NCI-H2196 (cell line): ENCODE measurements at regions not wholly inside any gene's neighbourhood (a gene's known extent, or its start where the extent isn't known, plus 50 kb on each side); places are given as distances from the start of the nearest gene placed in this dataset.

Experiments
- DNase-seq: peaks from one replicate; lab custom pipeline; 2025; ENCODE audit not compliant: unreplicated experiment; lab: John Stamatoyannopoulos, UW

DNA sequence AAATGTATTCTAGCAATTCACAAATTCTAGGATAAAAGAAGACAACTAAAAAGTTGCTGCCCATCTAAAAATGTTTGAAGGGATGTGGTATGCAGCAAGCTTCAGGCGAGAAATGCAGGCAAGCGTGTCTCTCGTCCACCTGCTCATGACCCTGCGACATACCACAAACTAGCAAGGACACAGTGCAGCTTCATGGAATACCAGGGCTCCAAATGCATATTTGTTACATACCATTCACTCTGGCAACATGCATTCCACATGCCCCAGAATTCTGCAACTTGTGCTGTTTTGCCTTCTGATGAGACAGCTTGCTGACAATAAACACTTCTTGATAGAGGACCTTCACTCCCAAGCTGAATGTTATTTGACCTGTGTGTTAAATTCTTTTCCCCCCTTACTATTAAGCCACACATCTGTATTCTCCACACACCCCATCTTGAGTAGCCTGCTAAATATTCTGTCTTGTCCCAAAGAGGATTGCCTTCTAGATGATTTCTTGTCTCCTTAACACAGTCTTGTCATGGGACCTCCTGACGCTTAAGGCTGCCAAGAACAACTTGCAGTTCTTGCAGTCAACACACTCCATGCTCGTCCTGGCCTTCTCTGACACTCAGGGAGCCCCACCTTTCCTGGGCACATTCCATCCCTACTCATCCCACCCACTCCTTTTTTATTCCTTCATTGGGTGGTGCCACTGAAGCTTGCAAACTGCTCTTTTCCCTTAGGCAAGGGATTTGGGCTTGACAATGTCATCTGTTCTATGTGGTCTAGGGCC is 340.5 kb downstream of the PIK3R1 start:
- DNase-seq: no peak

DNA sequence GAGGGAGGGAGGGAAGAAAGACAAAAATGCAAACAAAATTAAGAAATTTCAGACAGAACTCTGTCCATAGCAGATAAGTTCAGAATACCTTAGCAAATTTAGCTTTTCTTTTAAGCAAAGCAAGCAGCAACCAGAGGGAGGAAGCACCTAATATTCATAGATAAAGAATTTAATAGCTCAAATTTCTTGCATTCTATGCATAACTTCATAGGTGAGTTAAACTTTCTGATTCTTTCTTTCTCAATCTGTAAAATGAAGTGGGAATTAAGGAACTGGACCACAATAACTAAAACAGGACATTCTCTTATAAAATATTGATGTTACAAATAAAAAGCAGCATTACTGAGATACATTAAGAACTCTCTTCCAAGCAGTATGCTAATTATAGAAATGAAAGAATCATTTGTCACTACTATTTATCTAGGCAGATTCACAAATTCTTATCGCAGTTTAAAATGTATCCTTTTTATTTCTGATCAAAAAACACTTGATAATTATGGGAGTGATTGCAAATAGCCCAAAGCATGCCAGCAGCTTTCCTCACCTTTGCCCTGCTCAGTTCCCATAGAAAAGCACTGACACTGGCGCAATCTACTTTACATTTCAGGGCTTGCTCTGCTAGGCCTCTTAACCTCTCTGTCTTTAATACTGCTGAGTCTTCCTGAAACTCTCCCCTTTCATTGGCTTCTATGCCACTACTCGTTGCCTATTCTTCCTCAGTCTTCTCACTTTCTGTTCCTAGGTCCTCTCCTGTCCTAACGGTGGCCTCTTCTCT is 341.8 kb downstream of the PIK3R1 start:
- no peak for DNase-seq

DNA sequence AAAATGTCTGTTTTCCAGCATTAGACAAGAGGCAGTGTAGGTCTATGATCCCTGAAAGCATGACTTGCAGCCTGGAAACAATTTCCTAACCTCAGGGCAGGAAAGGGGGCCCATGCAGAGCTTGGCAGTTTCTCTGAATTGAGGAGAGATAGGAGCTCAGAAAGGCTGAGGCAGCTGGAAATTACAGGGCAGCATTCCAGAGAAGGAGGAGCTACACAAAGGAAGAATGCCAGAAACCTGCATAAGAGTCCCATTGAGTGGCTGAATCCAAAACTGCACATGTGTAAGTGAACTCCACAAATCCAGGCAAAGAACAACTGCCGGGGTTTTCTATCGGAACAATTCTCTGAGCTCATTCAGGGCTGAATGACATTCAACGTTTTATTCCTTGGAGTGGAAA is 346.8 kb downstream of the PIK3R1 start:
- no peak for DNase-seq

DNA sequence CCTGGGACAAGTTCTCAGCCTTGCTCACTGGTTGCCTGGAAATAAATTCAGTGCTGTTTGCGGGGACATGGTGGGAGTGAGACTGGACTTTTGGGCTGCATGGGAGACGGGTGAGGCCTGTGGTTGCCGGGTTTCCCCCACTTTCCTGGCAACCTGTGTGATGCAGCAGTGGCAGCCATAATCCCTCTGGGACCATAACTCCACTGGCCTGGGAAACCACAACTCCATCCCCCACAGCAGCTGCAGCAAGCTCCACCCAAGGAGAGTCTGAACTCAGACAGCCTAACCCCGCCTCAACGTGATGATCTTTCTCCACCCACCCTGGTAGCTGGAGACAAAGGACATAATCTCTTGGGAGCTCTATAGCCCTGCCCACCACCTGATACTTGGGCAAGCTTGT is 349.9 kb downstream of the PIK3R1 start:
- no peak for DNase-seq

DNA sequence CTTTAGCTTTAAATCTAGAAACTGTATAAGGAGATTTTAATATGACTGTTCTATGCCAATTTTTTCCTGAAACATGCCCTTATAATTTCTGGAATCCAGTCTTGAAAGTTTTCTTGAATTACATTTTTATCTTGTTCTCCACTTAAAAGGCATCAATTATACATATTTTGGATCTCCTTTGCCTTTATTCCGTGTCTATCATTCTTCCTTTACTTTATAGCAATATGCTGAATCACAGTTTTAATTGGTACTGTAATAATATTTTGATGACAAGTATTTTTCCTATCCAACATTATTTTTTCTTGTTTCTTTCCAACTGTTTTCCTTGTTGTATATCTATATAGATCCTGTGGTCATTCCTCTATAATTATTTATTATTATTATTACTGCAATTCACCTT is 361.2 kb downstream of the PIK3R1 start:
- DNase-seq: no peak

DNA sequence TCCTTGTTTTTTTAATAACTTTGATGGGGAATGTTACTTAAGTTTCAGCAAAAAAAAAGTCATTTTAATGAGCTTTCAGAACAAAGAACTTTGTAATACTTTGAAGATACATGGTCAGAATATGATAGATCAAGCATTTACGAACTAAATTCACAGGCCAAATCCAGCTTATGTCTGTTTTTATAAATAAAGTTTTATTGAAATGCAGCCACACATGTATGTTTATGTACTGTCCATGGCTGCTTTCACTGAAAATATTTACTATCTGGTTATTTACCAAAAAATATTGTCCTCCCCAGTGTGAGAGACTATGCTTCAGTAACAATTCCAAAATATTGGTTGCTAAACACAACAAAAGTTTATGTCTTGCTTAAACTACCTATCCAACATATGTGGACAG is 366.7 kb downstream of the PIK3R1 start:
- DNase-seq: no peak

DNA sequence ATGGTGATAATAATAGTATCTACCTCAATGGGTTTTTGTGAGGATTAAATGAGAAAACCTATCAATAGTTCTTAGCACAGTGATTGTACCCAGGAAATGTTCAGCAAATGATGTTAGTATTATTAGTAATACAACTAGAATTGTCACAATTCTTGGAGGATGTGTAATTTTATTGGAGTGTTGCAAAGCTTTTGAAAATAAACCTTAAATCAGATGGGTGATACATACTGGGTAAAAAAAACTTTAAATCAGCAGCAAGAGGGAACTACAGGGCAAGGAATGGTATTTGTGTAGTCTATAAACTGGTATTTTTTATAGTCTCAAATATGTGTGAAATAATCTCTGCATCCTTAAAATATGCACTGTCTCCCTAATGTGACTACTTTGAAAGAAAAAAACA is 371.6 kb downstream of the PIK3R1 start:
- DNase-seq: no peak

DNA sequence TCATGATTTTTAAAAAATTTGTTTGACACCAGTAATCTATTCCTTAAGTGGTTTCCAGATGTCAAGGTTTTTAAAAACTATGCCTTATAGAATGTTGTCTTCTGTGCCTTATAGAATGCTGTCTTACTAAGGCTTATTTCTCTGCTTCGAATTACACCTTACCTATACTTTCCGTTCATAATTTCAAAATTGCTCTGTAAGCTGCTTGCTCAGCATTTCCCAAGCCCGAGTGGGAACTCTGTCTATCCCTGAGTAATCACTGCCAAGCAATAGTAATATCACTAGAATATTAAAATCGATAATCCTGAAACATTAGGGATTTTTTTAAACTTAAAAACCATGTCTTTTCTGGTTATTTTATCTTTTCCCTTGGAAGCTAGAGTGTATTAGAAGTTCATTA is 376.3 kb downstream of the PIK3R1 start:
- DNase-seq: no peak

DNA sequence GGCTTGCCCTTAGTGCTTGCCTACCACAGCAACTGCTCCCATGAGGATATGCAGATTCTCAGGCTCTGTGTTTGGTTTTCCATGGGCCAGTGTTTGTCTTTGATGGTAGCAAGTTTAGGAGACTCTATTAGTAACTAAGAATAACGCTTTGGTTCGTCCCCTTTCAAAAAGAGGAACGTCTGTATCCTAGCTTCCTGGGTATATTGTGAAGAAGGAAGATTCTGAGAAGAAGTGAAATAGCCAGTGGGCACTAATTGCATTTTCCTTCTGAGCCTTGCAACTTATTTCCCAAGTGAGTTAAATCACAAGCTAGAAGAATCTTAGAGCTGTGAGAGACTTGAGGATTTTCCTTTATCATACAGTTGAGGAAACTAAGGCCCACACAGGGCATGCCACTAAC is 376.8 kb downstream of the PIK3R1 start:
- no peak for DNase-seq

DNA sequence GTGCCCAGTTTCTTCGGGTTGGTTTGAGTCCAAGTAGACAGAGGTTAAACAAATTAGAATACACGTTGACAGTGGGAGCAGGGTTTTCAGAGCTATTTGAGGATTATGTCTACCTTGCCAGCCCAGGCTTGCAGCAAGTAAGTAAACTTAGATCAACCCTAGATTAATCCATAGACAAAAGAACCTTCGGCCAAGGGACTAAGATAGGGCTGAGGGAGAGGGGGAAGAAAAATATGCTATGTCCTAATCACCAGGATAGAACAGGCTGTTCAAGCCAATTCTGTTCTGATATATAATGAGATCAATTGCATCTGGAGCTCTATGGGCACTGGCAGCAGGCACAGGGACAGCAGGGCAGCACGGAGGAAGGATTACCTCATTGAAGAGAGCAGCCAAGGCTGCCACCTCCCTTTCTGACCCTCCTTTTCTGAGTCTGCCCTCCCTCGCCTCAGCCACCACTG is 377.7 kb downstream of the PIK3R1 start:
- no peak for DNase-seq

DNA sequence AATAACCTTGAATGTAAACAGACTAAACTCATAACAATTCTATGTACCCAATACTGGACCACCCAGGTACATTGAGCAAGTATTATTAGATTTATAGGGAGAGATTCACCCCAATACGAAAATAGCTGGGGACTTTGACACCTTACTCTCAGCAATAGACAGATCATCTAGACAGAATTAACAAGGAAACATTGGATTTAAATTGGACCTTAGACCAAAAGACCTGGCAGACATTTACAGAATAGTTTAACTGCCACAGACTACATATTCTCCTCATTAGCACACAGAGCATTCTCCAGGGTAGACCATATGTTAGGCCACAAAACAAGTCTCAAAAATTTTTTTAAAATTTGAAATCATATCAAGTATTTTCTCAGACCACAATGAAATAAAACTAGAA is 397.4 kb downstream of the PIK3R1 start:
- DNase-seq: no peak

DNA sequence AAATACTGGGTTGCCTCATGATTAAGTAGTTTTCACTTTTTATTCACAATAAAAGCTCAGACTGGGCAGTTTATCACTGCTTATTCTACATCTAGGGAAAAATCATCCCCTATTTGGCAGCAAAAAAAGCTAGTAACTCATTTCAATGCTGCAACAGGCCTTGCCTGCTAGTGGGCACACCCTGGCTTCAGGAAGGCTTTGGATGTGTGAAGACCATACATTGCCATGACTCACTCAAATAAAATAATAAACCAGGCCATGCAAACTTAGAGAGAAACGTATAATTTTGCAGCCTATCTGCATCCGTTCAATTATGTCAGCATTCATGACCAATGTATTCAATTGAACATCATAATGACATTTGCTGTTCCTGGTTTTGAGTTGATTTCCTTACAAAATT is 402.9 kb downstream of the PIK3R1 start:
- no peak for DNase-seq

DNA sequence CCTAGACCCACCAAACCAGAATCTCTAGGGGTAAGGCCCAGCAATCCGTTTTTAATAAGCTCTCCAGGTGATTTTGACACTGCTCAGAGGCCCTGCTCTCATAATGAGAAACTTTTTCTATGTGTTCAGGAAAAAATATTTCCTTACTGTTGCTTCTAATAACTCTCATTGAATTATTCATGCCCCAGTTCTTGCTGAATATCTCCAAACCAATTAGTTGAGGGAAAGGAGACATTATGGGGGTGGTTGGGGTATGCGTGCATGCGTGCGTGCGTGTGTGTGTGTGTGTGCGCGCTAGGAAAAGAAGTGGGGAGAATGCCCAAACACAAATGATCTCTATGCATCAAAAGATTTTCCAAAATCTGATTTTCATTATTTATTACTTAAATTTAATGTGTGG is 411.4 kb downstream of the PIK3R1 start:
- no peak for DNase-seq

DNA sequence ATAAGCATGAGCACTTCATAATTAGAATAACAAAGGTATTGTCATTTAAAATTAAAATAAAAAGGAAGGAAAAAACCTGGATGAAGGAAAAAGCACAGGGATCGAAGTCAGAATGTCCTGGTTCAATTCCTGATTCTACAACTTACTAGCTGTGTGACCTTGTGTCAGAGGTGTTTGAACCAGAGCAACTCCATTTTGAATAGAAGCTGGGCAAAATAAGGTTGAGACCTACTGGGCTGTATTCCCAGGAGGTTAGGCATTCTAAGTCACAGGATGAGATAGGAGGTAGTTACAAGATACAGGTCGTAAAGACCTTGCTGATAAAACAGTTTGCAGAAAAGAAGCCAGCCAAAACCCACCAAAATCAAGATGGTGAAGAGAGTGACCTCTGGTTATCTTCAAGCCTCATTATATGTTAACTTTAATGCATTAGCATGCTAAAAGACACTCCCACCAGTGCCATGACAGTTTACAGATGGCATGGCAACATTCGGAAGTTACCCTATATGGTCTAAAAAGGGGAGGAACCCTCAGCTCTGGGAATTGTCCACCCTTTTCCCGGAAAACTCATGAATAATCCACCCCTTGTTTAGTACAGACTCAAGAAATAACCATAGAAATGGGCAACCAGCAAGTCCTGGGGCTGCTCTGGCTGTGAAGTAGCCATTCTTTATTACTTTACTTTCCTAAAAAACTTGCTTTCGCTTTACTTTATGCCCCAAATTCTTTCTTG is 412.7 kb downstream of the PIK3R1 start:
- DNase-seq: no peak

DNA sequence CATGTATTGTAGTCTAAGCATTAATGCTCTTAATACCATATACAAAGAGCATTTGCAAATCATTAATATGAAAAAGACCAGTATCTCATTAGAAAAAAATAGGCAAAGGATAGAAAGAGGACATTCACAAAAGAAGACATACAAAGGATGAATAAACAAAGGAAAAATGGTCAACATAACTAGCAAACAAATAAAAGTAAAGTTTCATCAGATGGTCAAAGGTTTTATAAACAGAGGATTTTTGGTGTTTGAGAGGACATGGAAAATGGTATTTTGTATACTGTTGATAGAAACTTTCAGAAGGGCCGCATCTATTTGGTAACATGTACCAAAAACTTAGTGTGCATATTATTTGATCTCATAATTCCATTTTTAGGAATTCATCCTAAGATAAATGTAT is 414.8 kb downstream of the PIK3R1 start:
- no peak for DNase-seq

DNA sequence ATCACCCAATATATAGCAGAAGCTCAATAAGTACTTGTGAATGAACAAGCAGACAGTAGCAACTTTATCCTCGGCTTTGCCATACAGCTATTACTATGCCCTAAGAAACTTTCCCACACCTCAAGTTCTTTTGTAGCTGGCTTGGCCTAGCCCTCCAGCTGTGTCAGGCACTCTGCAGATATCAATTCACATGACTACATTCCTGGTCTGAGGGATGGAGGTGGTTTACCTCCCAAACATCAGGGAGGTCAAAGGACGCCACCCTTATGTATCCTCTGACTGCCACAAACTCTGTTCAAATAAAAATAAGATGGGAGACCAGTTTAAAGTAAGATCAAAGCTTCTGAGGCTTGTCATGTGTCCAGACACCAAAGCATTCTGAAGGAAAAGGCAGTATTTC is 416.3 kb downstream of the PIK3R1 start:
- no peak for DNase-seq

DNA sequence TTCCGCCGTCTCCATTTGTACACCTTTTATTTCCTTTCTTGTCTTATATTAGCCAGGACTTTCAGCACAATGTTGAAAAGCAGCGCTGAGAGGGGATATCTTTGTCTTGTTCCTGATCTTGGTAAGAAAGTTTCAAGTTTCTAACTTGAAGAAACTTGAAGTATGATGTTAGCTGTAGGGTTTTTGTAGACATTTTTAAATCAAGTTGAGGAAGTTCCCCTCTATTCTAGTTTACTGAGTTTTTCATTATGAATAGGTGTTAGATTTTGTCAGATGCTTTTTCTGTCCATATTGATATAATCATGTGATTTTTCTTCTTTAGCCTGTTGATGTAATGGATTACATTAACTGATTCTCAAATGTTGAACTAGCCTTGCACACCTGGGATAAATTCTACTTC is 425.7 kb downstream of the PIK3R1 start:
- DNase-seq: no peak

DNA sequence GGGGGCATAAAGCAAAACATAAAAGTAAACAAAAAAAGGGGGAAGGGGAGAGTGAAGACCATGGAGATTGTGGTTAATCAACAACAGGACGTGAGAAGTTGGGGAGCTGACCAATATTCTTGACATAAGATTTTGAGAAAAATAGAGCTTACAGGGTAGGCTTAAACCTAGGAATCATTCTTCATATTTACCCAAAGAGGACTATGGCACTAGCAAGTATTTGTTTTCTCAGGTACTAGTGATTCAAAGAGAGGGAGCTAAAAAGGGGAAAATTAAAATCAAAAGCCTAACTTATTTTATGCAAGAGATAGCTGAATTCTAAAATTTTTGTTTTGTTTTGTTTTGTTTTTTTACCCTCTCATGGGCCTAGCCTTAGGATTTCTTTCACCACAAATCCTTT is 427.5 kb downstream of the PIK3R1 start:
- DNase-seq: no peak

DNA sequence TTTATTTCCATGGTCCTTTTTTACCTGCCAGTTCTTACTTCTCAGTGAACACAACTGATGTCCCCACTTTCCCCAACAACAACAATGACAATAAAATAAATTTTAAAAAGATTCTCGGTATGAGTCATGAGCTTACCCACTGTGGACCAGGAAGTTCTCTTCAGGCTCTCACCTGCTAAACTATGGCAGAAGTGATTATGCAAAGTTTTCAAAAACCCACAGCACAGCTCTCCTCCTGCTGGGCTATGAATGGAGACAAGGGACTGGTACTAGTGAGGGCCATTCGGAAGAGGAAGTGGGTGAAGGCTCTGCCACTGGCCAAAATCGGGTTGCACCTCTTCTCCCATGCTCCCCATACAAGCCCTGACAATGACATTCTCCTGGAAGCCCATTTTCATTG is 429.4 kb downstream of the PIK3R1 start:
- no peak for DNase-seq

DNA sequence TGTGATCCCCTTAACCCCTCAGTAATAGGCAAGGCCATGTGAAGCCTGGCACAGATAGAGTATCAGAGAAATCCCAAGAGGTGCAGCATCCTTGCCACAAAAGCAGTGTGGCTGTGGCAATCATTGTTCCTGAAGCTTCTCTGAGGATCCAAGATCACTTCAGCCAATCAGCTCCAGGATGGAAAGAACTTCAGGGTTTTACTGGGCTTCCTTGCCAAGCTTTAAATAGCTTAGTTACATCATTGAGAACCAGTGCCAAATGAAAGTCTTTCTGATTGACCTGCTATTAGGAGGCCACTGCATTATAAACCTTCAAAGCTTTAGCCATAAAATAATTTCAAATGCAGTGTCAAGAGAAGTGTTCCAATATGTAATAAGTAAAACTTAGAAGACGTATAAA is 430.6 kb downstream of the PIK3R1 start:
- no peak for DNase-seq

DNA sequence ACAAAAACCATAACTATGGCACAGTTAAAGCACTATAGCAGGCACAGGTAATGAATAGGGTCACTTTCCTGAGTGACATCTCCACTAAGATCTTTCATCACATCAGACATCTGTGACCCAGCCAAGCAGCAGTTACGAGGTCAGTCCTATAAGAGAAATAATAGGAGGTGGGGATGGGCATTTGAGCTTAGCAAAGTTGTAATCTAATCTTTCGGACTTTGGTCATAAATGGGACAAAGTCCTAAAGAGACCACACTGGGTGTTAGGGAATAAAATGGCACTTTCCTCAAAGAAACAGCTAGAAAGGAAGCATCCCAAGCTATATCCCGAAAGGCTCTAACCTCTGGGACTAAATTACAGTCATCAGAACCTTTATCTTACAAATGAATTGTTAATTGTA is 432.2 kb downstream of the PIK3R1 start:
- no peak for DNase-seq
